ENCODE measurements at regions not wholly inside any gene's neighbourhood (a gene's known extent, or its start where the extent isn't known, plus 50 kb on each side); places are given as distances from the start of the nearest gene placed in this dataset.
"Not testable (repeated sequence)": the region's sequence is repeated elsewhere in the genome, so short reads cannot be mapped to it uniquely, and the experiment has no call there.

DNA sequence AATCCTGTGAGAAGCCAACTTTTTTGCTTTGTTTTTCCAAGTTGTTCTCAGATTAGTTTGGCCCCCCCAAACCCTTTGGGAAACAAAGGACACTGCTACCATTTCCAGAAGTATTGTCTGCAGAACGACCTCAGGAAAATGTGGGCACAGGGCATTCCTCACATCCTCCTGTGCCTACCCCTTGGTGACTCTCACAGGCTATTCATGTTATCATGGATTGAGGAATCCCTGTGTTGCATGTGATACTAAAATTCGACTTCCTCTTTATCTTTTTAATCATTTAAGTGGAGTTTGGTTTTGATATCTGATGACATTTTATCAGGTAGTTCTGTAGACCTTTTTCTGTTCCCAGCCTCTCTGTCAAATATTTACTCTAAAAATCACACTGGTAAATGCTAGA lies 184.5 kb downstream of the FASLG start:
- no peak for DNase-seq (ENCODE audit: low read depth)
- TF ChIP-seq, protein P1, sequence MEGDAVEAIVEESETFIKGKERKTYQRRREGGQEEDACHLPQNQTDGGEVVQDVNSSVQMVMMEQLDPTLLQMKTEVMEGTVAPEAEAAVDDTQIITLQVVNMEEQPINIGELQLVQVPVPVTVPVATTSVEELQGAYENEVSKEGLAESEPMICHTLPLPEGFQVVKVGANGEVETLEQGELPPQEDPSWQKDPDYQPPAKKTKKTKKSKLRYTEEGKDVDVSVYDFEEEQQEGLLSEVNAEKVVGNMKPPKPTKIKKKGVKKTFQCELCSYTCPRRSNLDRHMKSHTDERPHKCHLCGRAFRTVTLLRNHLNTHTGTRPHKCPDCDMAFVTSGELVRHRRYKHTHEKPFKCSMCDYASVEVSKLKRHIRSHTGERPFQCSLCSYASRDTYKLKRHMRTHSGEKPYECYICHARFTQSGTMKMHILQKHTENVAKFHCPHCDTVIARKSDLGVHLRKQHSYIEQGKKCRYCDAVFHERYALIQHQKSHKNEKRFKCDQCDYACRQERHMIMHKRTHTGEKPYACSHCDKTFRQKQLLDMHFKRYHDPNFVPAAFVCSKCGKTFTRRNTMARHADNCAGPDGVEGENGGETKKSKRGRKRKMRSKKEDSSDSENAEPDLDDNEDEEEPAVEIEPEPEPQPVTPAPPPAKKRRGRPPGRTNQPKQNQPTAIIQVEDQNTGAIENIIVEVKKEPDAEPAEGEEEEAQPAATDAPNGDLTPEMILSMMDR (IDR thresholded peaks at IDR 0.05; ENCODE audit: low read depth, low read length, missing control alignments): no peak
- H3K4me3 ChIP-seq (ENCODE audit: low read depth, low read length): no peak overlapping the region

DNA sequence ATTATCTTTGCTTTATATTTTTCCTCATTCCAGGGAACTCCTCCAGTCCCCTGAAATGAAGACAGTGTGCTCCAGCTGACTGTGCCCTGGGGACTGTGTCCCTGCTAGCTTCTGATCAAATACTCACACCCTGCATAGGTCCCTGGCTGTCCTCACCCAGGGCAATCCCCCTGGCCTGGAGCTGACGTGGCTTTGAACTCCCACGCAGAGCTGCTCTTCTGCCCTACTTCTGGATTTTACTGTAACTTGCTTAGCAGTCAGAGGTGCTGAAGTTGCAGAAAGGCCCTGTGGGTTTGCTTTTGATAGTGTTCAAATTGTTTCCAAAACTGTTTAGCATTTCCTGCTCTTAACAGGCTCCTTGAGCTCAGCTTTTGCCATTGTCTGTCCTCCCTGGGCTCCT lies 186.5 kb downstream of the FASLG start:
- peak; percentile 12 for DNase-seq (ENCODE audit: low read depth)
- no peak overlapping the region for H3K4me3 ChIP-seq (ENCODE audit: low read depth, low read length)
- TF ChIP-seq, protein P1 (IDR thresholded peaks at IDR 0.05; ENCODE audit: low read depth, low read length, missing control alignments): no peak

DNA sequence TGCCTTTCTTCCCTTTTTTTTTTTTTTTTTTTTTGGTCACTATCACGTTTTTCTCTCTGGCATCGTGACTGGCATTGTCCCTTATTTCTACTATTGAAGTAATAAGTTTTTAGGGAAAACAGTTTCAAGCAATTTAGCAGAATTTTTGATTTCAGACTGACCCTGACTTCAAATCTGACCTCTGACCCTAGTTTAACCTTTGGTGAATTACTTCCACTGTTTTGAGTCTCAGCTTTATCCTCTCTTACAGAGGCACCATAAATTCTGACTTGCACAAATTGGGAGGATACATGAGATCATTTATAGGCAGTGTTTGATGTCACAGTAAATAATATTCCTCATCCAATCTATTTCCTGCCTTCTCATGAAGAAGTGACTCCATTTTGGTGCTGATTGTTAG lies 187.0 kb downstream of the FASLG start:
- TF ChIP-seq, protein P1 (IDR thresholded peaks at IDR 0.05; ENCODE audit: low read depth, low read length, missing control alignments): no peak
- DNase-seq (ENCODE audit: low read depth): no peak
- H3K4me3 ChIP-seq (ENCODE audit: low read depth, low read length): no peak overlapping the region

DNA sequence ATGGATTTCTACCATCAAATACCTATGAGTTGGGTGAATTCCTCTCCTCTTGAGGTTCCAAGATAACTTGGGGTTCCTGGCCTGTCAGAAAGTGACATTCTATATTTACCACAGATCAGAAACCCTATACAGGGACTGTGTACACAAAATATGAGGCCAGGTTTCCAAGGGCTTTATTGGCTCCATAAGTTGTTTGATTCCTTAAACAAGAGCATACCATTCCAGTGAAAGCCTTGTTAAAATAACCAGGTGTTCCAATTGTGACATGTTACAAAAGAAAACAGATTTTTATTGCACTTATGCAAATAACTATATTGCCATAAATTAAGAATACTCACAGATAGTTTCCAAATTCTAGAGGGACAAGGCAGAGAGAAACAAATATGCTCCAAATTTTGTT lies 188.9 kb downstream of the FASLG start:
- not testable (repeated sequence) for H3K4me3 ChIP-seq (ENCODE audit: low read depth, low read length); DNase-seq (ENCODE audit: low read depth)

DNA sequence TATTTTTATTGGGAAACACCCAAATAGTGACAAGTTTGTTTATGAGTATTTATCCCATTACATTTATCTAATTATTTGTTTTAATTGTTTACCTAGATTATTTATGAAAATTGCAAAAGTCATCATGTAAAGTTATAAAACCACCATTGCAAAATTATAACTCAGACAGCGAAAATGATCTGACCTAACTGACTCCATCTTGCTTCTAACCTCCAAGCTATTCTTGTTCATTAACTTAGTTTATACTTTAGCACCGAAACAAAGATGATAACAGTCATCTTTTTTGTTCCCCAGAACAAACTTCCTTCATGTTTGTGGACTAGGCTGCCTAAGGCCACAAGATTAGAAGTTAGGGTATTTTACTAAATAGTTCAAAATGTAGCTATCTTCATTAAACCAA lies 190.8 kb downstream of the FASLG start:
- TF ChIP-seq, protein P1 (IDR thresholded peaks at IDR 0.05; ENCODE audit: low read depth, low read length, missing control alignments): no peak
- no peak overlapping the region for H3K4me3 ChIP-seq (ENCODE audit: low read depth, low read length)
- no peak for DNase-seq (ENCODE audit: low read depth)

DNA sequence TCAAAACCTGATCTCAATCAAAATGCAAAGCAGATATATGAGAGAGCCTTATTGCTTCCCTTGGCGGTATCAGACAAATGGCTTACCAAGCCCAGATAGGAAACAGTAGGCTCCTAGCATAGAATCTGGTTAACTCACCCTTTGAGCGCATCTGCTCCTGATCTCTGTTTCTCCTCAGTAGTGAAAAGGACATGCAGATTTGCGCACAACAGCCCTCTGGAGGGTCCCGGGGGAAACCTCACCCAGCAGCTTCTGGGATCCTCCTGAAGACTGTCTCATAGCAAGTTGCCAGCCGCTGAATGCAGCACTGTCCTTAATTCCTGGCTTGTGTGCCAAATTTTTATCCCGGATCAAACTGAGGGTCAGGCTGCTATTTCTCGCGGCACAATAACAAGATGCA lies 192.2 kb downstream of the FASLG start:
- no peak overlapping the region for H3K4me3 ChIP-seq (ENCODE audit: low read depth, low read length)
- no peak for DNase-seq (ENCODE audit: low read depth)
- TF ChIP-seq, protein P1 (IDR thresholded peaks at IDR 0.05; ENCODE audit: low read depth, low read length, missing control alignments): no peak

GRCh38 chr1:172851856-172852255 lies 193.0 kb downstream of the FASLG start:
- TF ChIP-seq, protein P1 (IDR thresholded peaks at IDR 0.05; ENCODE audit: low read depth, low read length, missing control alignments): no peak
- no peak for DNase-seq (ENCODE audit: low read depth)
- H3K4me3 ChIP-seq (ENCODE audit: low read depth, low read length): no peak overlapping the region

- not testable (repeated sequence) for H3K4me3 ChIP-seq (ENCODE audit: low read depth, low read length); DNase-seq (ENCODE audit: low read depth)
Measured at GRCh38 chr1:172855983-172856382, 194.8 kb downstream of the TNFSF18 start.

Measured in GM12864 (cell line).